GM10248 (cell line): ENCODE measurements at regions not wholly inside any gene's neighbourhood (a gene's known extent, or its start where the extent isn't known, plus 50 kb on each side); places are given as distances from the start of the nearest gene placed in this dataset.

Experiments used
- CTCF ChIA-PET: fragments of 300-600 bp; sonication (Branson Sonifier 250); formaldehyde crosslinking; extraction: SDS; loops from one replicate; lab custom pipeline; 2021; ENCODE audit warnings: antibody characterized with exemption; lab: Yijun Ruan, JAX
- POLR2A ChIA-PET: fragments of 350-650 bp; sonication (Branson Sonifier 250); formaldehyde crosslinking; extraction: SDS; loops from one replicate; lab custom pipeline; 2020; ENCODE audit warnings: antibody characterized with exemption; lab: Yijun Ruan, JAX
- DNase-seq: peaks from one replicate; pipeline ENCODE4 v3.0.0; 2012; ENCODE audit errors: extremely low spot score
- TF ChIP-seq, protein P1 (sequence below): IDR thresholded peaks from 2 replicates; pipeline ENCODE4 v1.5.1; 2012; ENCODE audit warnings: mild to moderate bottlenecking, low read depth; ENCODE audit errors: extremely low read depth, missing control alignments, control extremely low read depth

DNA sequence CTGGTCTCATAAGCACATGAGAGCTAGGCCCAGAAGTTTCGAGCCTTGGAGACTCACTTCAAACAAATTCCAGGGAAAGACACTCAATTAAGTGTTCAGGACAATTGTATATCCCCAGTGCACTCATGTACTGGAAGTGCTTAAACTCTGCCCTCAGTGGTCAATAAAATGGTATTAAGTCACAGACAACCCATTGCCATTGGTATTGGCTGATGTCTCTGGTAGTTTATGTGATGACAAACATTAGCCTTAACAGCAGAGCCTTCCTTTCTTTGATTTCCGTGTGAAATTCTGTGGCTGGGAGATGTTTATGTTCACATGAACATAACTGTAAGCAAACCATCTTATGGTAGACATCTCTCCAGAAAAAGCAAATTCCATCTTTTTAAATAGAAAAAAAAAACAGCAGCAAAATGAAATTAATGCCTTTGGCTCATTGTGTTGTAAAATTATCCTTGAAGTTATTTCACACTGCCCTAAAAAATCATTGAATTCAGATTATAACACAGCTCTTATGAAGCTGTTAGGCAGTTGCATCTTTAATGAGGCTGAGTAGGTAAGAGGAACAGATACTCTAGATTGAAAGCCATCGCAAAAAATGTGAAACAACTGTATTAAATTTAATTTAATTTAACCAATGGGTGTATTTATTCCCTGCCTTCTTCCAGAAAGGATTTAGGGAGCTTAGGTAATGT, 216.2 kb upstream of the PLEKHG7 start:
- ChIA-PET POLR2A (interaction anchor here (0.7 to 1.4 kb wide), 3 partner anchors 30 to 341 kb away, joined by 3 to 5 read pairs (median 3); partner anchors contain the start of gene BTG1), CTCF (interaction anchor here (0.7 to 4.5 kb wide), 13 partner anchors 8 to 676 kb away, joined by 3 to 23 read pairs (median 4); no protein-coding TSS in a partner anchor)
- DNase-seq: no peak
- TF ChIP-seq, protein P1, sequence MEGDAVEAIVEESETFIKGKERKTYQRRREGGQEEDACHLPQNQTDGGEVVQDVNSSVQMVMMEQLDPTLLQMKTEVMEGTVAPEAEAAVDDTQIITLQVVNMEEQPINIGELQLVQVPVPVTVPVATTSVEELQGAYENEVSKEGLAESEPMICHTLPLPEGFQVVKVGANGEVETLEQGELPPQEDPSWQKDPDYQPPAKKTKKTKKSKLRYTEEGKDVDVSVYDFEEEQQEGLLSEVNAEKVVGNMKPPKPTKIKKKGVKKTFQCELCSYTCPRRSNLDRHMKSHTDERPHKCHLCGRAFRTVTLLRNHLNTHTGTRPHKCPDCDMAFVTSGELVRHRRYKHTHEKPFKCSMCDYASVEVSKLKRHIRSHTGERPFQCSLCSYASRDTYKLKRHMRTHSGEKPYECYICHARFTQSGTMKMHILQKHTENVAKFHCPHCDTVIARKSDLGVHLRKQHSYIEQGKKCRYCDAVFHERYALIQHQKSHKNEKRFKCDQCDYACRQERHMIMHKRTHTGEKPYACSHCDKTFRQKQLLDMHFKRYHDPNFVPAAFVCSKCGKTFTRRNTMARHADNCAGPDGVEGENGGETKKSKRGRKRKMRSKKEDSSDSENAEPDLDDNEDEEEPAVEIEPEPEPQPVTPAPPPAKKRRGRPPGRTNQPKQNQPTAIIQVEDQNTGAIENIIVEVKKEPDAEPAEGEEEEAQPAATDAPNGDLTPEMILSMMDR: no peak

DNA sequence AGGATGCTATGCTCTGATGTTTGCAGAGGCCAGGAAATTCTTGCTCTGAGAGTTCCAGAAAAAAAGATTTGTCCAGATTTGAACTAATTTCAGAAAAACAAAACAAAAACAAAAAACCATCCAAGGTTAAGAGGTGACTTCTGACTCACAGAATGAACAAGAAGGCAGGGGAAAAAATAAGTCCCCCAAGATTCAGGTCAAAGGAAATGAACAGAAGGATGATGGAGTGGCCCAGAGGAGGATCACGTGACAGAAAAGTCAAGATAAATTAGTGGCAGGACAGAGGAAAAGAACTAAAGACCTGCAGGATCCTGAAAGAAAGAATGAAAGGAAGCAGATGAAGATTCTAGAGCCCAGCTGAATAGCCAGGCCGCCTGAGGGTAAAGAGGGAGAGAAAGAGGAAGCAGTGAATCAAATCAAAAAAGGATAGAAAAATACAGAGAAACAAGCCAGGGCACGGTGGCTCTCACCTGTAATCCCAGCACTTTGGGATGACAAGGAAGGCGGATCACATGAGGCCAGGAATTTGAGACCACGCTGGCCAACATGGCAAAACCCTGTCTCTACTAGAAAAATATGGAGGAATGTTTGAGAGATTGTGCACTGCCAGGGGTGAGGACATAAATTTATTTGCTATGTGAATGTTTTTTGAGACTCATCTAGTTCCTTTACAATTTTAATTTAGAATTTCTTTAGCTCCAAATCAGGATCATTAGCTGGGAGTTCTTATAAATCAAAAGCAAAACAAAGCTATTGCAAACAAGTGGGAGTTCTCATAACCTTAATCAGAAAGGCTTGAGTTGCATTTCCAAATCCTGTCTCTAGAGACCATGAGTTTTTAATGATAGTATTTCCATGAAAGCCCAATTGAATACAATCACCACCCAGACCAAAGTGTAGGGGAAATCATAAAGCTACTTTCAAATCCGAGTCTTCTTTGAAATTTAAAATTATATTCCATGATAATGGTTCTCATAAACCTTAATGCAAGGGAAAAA, 217.1 kb upstream of the PLEKHG7 start:
- DNase-seq: no peak
- ChIA-PET POLR2A (interaction anchor here (0.7 to 1.4 kb wide), 2 partner anchors 31 to 340 kb away, joined by 3 to 5 read pairs; partner anchors contain the start of gene BTG1), CTCF (interaction anchor here (0.7 to 8.1 kb wide), 10 partner anchors 9 to 1104 kb away, joined by 3 to 35 read pairs (median 5); no protein-coding TSS in a partner anchor)

DNA sequence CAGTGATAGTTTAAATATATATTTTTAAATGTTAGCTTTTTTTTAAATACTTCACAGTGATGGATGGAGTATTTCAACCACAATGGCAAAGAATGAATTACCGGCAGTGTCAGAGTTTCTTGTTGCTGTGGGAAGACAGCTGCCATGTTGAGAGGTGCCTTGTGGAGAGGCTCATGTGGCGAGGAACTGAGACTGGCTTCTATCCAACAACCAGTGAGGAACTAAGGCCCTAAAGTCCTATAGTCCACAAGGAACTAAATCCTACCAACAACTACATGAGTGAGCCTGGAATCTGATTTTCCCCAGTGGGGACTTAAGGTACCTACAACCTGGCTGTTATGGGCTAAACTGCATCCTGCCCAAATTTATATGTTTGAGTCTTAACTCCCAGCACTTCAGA, 220.2 kb upstream of the PLEKHG7 start:
- ChIA-PET POLR2A (no interaction called here), CTCF (interaction anchor here (1.7 to 8.1 kb wide), 6 partner anchors 10 to 671 kb away, joined by 4 to 35 read pairs (median 6); no protein-coding TSS in a partner anchor)
- TF ChIP-seq, protein P1: no peak
- no peak for DNase-seq

More for the DNA sequence above, 217.1 kb upstream of the PLEKHG7 start:
- TF ChIP-seq, protein P1: no peak

DNA sequence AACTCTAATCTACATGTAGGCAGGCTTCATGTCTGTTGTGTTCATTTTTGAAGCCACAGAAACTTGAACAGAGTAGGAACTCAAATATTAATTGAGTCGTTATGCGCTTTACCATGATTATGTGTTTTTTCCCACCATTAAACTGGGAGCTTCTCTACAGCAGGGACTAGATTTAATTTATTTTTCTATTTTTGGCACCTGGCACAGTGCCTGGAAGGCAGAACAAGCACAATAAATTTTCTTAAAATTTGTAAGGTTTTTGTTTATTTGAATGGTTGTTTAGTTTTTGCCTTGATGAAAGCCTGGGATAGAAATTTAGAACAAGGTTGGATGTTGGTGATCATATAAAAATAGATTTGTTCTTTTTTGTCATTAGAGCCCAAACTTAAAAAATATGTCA, 221.7 kb upstream of the PLEKHG7 start:
- POLR2A ChIA-PET: no interaction called here

DNA sequence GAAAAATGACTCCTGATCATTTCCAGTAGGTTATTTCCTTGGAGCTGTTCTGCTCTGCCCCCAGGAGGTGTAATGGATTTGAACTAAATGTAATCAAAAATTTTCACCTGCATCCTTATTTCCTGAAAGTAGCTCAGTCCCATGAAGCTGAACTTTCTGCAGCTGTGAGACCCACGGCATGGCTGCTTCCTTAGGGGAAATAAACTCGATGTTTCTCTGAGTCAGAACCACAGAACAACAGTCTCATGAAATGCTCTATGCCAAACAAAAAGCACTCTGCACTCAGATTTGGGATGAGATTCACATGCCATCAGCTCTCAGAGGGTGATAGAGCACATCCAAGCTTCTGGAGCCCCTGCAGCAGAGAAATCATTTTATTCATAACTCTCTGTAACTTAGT, 224.1 kb upstream of the PLEKHG7 start:
- ChIA-PET POLR2A (no interaction called here), CTCF (interaction anchor here (1.0 to 8.1 kb wide), 7 partner anchors 9 to 67 kb away, joined by 3 to 35 read pairs (median 5); no protein-coding TSS in a partner anchor)
- no peak for DNase-seq
- TF ChIP-seq, protein P1: no peak

More for the DNA sequence above, 221.7 kb upstream of the PLEKHG7 start:
- CTCF ChIA-PET: interaction anchor here (1.7 to 8.1 kb wide), 6 partner anchors 8 to 670 kb away, joined by 4 to 35 read pairs (median 6); no protein-coding TSS in a partner anchor
- no peak for DNase-seq
- TF ChIP-seq, protein P1: no peak
